Right lobe of liver (tissue), 4 donors: ENCODE measurements at regions not wholly inside any gene's neighbourhood (a gene's known extent, or its start where the extent isn't known, plus 50 kb on each side); places are given as distances from the start of the nearest gene placed in this dataset.

Source experiments
- POLR2A ChIP-seq: fragments of 450-650 bp; IDR thresholded peaks from one replicate; pipeline ENCODE4 v1.6.1; 2017; ENCODE audit warnings: antibody characterized with exemption, mild to moderate bottlenecking
- TF ChIP-seq, protein P1 (sequence below), 4 donors: fragments of 200-600 bp in 3 of 4; fragments of 450-650 bp in 1 of 4; IDR thresholded peaks; one replicate each; pipeline versions ENCODE4 v1.5.1 to v1.8.0; 2016 to 2022; ENCODE audit warnings: antibody characterized with exemption in 4 of 4, mild to moderate bottlenecking in 2 of 4
- donor health status: DM: no; HTN: no; CAD: no.
- donor health status: DM: no; HTN: no; CAD: no.
- donor health status: DM: no; HTN: yes; CAD: no.

DNA sequence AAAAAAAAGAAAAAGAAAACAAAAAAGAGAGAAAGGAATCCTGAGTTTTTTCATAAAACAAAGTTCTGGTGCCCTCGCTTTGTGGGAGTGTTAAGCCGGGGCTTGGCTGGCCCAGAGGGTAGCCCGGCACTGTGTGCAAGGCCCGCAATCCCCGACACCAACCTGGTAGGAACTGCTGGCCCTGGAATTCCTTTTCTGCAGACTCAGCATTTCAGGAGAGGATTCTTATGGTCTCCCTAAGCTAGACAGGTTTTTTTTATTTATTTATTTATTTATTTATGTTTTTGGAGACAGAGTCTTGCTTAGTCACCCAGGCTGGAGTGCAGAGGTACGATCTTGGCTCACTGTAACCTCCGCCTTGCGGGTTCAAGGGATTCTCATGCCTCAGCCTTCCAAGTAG, 238.8 kb downstream of the PDCD6IP start:
- TF ChIP-seq, protein P1, sequence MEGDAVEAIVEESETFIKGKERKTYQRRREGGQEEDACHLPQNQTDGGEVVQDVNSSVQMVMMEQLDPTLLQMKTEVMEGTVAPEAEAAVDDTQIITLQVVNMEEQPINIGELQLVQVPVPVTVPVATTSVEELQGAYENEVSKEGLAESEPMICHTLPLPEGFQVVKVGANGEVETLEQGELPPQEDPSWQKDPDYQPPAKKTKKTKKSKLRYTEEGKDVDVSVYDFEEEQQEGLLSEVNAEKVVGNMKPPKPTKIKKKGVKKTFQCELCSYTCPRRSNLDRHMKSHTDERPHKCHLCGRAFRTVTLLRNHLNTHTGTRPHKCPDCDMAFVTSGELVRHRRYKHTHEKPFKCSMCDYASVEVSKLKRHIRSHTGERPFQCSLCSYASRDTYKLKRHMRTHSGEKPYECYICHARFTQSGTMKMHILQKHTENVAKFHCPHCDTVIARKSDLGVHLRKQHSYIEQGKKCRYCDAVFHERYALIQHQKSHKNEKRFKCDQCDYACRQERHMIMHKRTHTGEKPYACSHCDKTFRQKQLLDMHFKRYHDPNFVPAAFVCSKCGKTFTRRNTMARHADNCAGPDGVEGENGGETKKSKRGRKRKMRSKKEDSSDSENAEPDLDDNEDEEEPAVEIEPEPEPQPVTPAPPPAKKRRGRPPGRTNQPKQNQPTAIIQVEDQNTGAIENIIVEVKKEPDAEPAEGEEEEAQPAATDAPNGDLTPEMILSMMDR (IDR thresholded peaks at IDR 0.05): no peak
- no peak for TF ChIP-seq POLR2A
